Panc1 (cell line): ENCODE measurements at regions not wholly inside any gene's neighbourhood (a gene's known extent, or its start where the extent isn't known, plus 50 kb on each side); places are given as distances from the start of the nearest gene placed in this dataset.
A peak's percentile ranks its signal among the peaks of the same experiment; 100 is the strongest.

Experiments
- ATAC-seq: fragments of 200-7000 bp; cut with Tn5 transposase; 2 replicates; pipeline ENCODE4 v1.9.1; 2020; ENCODE audit warnings: mild to moderate bottlenecking, moderate library complexity
- BruUV-seq: library from RNA; stranded (reverse); fragments of 400-500 nt; replicated peaks from 2 replicates; lab custom pipeline; 2021; lab: Mats Ljungman, UMichigan
- CTCF ChIA-PET: fragments of 300-600 bp; sonication (Branson Sonifier 250); formaldehyde crosslinking; loops from one replicate; lab custom pipeline; 2022; ENCODE audit warnings: antibody characterized with exemption; lab: Charles Lee
- POLR2A ChIA-PET: fragments of 300-600 bp; sonication (Branson Sonifier 250); formaldehyde crosslinking; loops from one replicate; lab custom pipeline; 2022; ENCODE audit warnings: antibody characterized with exemption; lab: Charles Lee
- DNase-seq: peaks from one replicate; pipeline ENCODE4 v3.0.0-alpha.2; 2010; ENCODE audit warnings: low read depth, low spot score
- H3K27ac ChIP-seq: 2 replicates; pipeline ENCODE4 v1.5.1; 2011; ENCODE audit warnings: mild to moderate bottlenecking, low read length, inconsistent platforms
- H3K27me3 ChIP-seq: fragments of 200-500 bp; sonication (Bioruptor generic); 2 replicates; pipeline ENCODE4 v1.6.0; 2014; ENCODE audit warnings: low read length, inconsistent platforms; ENCODE audit not compliant: control insufficient read depth, insufficient read depth
- H3K36me3 ChIP-seq: fragments of 200-500 bp; sonication (Bioruptor generic); 2 replicates; pipeline ENCODE4 v1.5.1; 2014; ENCODE audit warnings: inconsistent platforms, mild to moderate bottlenecking, low read length, moderate library complexity; ENCODE audit not compliant: control insufficient read depth, insufficient read depth
- H3K4me1 ChIP-seq: 2 replicates; pipeline ENCODE4 v1.5.1; 2011; ENCODE audit warnings: inconsistent platforms, mild to moderate bottlenecking, low read length, moderate library complexity; ENCODE audit not compliant: control insufficient read depth, insufficient read depth
- H3K4me3 ChIP-seq, 2 experiments: 2 replicates each; pipeline ENCODE4 v1.5.1; 2011 to 2012; ENCODE audit warnings: low read depth in 2 of 2, low read length in 2 of 2, mild to moderate bottlenecking in 2 of 2, inconsistent platforms in 1 of 2, moderate library complexity in 1 of 2
- H3K9me3 ChIP-seq: fragments of 200-500 bp; sonication (Bioruptor generic); 2 replicates; pipeline ENCODE4 v1.5.1; 2014; ENCODE audit warnings: low read depth, mild to moderate bottlenecking, inconsistent platforms, low read length, moderate library complexity; ENCODE audit not compliant: control insufficient read depth, insufficient read depth
- CTCF ChIP-seq: fragments of 450-650 bp; IDR thresholded peaks from 2 replicates; pipeline ENCODE4 v1.5.1; 2017; ENCODE audit warnings: mild to moderate bottlenecking
- POLR2AphosphoS5 ChIP-seq: IDR thresholded peaks from 2 replicates; pipeline ENCODE4 v1.6.1; 2012; ENCODE audit warnings: mild to moderate bottlenecking, low read depth, low read length, moderate library complexity
- REST ChIP-seq, 2 experiments: IDR thresholded peaks; 2 replicates each; pipeline ENCODE4 v1.6.1; 2011 to 2012; ENCODE audit warnings: low read depth in 2 of 2, control low read depth in 1 of 2, low read length in 1 of 2, mild to moderate bottlenecking in 1 of 2, moderate library complexity in 1 of 2; ENCODE audit not compliant: insufficient read depth in 1 of 2
- SIN3A ChIP-seq: IDR thresholded peaks from 2 replicates; pipeline ENCODE4 v1.6.1; 2012; ENCODE audit warnings: low read depth, mild to moderate bottlenecking, low read length, moderate library complexity, borderline replicate concordance; ENCODE audit not compliant: insufficient read depth
- TCF7L2 ChIP-seq: IDR thresholded peaks from 2 replicates; pipeline ENCODE4 v1.6.1; 2011; ENCODE audit warnings: mild to moderate bottlenecking, low read depth, low read length, inconsistent platforms
- in situ Hi-C: cut with HindIII; loops from 2 replicates; pipeline ENCODE4 v1.10.0; 2016; ENCODE audit warnings: low sequenced_read_pairs, low pct_unique_long_range_greater_than_20kb
- intact Hi-C: fragments of 100-400 bp; cut with micrococcal nuclease; formaldehyde crosslinking; loops from one replicate; pipeline ENCODE4 v1.10.0; 2022; ENCODE audit not compliant: unreplicated experiment

- H3K27ac ChIP-seq = no peak overlapping the region
- no peak overlapping the region for H3K4me3 ChIP-seq
- no peaks in the 10 kb centered on the region; the same call in 1 of the 2 replicates for H3K4me1 ChIP-seq
- no peak for TF ChIP-seq POLR2AphosphoS5
- TF ChIP-seq REST (IDR thresholded peaks at IDR 0.05; ENCODE audit: insufficient read depth in 1 of 2, low read depth in 2 of 2, low read length in 1 of 2) = no peak
- no peak for TF ChIP-seq CTCF
- no peak for TF ChIP-seq SIN3A
- TF ChIP-seq TCF7L2 = no peak
- POLR2A ChIA-PET = no interaction called here
- intact Hi-C loops = no loop called here
- no peak for ATAC-seq
- in situ Hi-C loops = no loop called here
- CTCF ChIA-PET = no interaction called here
- no peaks in the 10 kb centered on the region for H3K27me3 ChIP-seq
- H3K36me3 ChIP-seq = no peaks in the 10 kb centered on the region
- no peaks in the 10 kb centered on the region for H3K9me3 ChIP-seq
- BruUV-seq = no TSS peak
- DNase-seq = no peak
These were observed 57.5 kb downstream of the DRD1 start for GRCh38 chr5:175386526-175386925.

GRCh38 chr5:175385691-175386362 lies 58.2 kb downstream of the DRD1 start:
- intact Hi-C loops = no loop called here
- ATAC-seq = peak; percentile 88
- ChIA-PET POLR2A (no interaction called here), CTCF (no interaction called here)
- Histone ChIP-seq H3K36me3 (no peaks in the 10 kb centered on the region), H3K27me3 (no peaks in the 10 kb centered on the region), H3K9me3 (no peaks in the 10 kb centered on the region), H3K27ac (no peak overlapping the region), H3K4me3 (no peak overlapping the region), H3K4me1 (no peaks in the 10 kb centered on the region; the same call in 1 of the 2 replicates)
- DNase-seq = no peak
- TF ChIP-seq TCF7L2 = no peak
- TF ChIP-seq REST (IDR thresholded peaks at IDR 0.05; ENCODE audit: insufficient read depth in 1 of 2, low read depth in 2 of 2, low read length in 1 of 2) = no peak
- TF ChIP-seq SIN3A = no peak
- no peak for TF ChIP-seq CTCF
- TF ChIP-seq POLR2AphosphoS5 = peak; percentile 35; the same call in 1 of the 2 replicates
- in situ Hi-C loops = no loop called here
- BruUV-seq = no TSS peak
